ENCODE measurements at regions not wholly inside any gene's neighbourhood (a gene's known extent, or its start where the extent isn't known, plus 50 kb on each side); places are given as distances from the start of the nearest gene placed in this dataset.
"Not testable (repeated sequence)": the region's sequence is repeated elsewhere in the genome, so short reads cannot be mapped to it uniquely, and the experiment has no call there.

DNA sequence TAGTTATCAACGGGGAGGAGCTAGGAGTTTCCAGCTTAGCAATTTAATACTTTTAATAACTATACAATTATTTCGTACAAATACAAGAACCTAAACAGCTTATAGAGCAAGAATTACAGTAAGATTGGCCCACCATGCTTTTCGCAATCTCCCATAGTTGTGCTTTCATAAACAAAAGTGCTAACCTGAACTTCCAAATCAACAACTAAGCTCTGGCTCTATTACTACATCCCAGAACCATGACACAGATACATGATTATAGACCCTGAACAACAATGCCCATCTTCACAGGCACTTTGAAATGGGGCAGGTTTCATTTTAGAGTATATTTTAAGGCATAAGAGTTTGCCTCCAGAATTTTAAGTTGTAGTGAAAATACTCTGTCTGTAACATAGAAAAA, 203.5 kb downstream of the DMRTA1 start:
- DNase-seq (ENCODE audit: low read depth): no peak

GRCh38 chr9:22650946-22651345, 204.3 kb downstream of the DMRTA1 start:
- DNase-seq (ENCODE audit: low read depth): no peak

DNA sequence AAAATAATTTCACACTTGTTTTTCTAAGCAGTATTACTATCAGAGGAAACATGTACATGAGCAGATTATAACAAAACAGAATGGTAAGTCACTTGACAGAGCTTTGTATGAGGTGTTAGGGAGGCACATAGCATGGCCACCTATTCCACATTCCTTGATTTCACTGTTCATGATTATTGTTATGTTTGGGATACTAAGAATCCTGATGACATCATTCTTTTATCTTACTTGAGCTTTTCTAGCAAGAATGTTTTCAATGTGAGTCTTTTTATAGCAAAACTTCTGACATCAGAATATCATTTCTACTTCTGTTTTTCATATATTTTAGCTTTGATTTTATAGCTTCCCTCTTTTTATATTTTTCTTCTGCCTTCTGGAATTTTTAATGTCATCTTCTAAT, 208.2 kb downstream of the DMRTA1 start:
- no peak for DNase-seq (ENCODE audit: low read depth)

GRCh38 chr9:22657713-22658112, 211.1 kb downstream of the DMRTA1 start:
- DNase-seq (ENCODE audit: low read depth): peak; percentile 23

DNA sequence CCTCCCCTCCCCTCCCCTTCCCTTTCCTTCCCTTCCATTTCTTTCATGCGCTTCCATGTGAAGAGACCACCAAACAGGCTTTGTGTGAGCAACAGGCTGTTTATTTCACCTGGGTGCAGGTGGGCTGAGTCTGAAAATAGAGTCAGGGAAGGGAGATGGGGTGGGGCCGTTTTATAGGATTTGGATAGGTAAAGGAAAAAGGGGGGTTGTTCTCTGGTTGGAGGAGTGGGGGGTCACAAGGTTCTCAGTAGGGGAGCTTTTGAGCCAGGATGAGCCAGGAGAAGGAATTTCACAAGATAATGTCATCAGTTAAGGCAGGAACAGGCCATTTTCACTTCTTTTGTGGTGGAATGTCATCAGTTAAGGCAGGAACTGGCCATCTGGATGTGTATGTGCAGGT, 211.9 kb downstream of the DMRTA1 start:
- not testable (repeated sequence) for DNase-seq (ENCODE audit: low read depth)

- DNase-seq (ENCODE audit: low read depth): peak; percentile 19
Measured at GRCh38 chr9:22682536-22682935, 235.9 kb downstream of the DMRTA1 start.

DNA sequence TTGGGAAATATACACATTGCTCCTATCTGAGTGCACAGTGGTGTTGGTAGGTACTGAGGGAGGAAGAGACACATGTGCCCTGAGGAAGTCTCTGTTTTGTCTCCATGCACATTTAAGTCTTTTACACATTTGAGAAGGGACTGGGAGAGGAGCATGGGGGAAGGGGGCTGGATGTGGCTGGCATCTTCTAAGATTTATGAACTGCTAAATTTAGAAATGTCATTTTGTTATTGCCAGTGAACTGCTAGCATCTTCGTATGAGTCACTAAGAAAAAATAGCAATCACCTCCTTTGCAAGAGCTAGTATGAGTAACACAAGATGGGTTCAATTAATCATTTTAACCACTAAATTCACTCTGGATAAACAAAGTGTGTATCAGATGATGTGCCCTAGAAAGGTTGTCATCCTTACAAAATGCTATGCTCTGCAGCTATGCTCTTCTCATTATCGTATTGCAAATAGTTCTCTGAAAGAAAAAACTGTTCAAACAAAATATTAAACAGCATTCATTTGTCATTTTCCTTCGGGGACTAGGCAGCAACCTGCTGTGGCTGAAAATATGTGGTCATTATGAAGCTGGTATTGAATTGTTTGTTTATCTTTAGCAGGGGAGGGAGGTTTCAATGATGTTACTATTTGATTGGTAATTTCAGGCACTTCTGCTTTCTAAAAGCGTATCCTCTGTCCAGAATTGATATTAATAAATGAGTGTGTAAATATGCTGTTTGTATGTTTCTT, 236.5 kb downstream of the DMRTA1 start:
- DNase-seq (ENCODE audit: low read depth): peak; percentile 85

DNA sequence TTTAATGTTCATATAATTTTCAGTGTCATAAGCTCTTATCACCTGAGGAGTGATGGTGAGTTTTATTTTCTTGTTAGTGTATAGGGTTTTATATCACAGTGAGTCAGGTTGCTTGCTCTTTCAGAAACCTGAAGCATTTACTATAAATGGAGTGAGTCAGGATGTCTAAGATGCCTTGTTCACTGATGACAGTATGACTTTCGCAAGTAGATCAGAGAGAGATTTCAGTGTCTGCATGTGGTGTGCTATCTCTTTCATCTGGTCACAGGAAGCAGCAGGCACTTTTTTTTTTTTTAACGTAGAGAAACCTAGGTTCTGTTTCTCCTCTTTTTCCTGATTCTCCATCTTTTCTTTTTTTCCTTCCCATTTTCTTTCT, 237.1 kb downstream of the DMRTA1 start:
- DNase-seq (ENCODE audit: low read depth): peak; percentile 87

DNA sequence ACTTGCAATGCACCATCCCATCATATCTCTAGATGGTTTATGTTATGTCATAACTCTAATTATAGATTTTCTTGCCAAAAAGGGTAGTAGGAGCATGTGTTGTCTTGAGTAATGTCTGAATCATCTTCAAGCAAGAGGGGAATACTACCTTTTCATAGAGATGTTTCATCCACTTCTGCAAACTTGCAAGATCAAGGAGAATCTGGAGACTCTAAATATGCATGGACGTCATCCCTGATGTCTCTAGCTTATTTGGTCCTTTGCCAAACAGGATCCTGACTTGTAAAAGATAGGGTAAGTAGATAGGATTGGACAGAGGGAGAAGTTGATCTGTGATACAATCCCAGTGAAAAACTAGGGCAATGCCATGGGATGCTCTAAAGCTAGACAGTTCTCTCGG, 246.5 kb downstream of the DMRTA1 start:
- DNase-seq (ENCODE audit: low read depth): no peak

DNA sequence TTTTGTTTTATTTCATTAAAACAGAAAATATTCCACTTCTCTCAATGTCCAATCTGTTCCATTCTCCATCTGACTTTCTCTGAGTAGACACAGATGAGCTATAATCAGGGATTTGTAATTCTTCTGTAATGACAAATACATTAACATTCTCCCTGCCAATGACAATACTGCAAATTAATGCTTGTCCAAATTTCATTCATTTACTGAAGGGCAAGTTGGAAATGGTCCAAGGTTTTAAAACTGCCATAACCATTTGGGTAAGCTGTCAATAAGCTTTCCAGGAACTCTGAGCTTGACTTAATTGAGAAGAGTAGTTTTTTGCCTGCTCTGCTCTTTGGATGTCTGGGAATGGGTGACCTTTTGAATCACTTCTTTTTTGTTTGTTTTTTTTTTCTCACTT, 253.5 kb downstream of the DMRTA1 start:
- DNase-seq (ENCODE audit: low read depth): no peak

DNA sequence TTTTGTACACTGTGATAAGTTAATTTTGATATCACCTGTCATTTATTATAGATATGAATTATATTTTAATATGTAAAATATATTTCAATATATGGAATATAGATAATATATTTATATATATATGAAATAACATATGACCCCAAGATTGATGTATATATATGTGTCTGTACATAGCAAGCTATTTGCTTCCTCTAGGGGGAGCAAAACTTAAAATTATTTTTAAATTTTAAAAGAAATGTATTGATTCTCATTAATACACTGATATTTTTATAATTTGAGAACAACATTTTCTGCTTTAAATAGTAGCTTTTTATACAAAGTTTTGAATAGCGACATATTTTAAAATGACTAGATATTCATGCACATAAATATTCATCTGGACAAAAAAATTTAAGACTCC, 272.0 kb downstream of the DMRTA1 start:
- no peak for DNase-seq (ENCODE audit: low read depth)

- DNase-seq (ENCODE audit: low read depth): peak; percentile 11
Measured at GRCh38 chr9:22722492-22722891, 275.9 kb downstream of the DMRTA1 start.

GRCh38 chr9:22731786-22732185, 285.2 kb downstream of the DMRTA1 start:
- DNase-seq (ENCODE audit: low read depth): peak; percentile 32

GRCh38 chr9:22739712-22740111, 293.1 kb downstream of the DMRTA1 start:
- no peak for DNase-seq (ENCODE audit: low read depth)

DNA sequence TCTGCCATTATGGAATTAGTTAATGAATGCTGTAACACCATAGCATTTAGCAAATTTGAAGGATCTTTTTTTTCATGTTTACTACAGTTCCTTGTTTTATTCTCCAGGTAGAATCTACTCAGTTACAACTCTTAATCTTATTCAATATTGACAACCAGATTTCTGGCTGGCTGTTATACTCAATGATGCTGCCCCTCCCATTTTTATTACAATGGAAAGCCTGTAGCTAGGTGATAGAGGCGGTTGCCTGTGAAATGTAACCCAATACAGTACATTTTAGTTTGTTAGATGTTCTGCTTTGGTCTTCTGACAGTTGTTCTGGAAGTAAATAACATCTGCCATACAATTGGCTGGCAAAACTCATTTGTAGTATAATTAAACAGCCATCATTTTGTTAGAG, 294.2 kb downstream of the DMRTA1 start:
- no peak for DNase-seq (ENCODE audit: low read depth)

DNA sequence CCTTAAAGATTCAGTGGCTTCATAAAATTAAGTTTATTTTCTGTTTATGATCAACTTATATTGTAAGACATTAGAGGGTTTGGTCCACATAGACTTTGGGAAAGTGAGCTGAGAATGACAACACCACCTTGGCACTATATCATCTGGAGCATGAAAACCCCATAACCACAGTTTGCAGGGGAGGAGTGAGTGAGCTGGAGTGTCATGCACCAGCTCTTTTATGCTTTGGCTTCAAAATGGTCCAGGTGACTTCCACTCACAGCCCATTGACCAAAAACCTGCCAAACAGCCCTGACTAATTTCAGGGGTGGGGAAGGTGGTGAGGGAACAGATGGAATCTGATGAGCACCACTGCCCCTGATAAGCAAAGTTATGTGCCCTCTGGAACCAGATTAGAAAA, 295.8 kb downstream of the DMRTA1 start:
- no peak for DNase-seq (ENCODE audit: low read depth)

DNA sequence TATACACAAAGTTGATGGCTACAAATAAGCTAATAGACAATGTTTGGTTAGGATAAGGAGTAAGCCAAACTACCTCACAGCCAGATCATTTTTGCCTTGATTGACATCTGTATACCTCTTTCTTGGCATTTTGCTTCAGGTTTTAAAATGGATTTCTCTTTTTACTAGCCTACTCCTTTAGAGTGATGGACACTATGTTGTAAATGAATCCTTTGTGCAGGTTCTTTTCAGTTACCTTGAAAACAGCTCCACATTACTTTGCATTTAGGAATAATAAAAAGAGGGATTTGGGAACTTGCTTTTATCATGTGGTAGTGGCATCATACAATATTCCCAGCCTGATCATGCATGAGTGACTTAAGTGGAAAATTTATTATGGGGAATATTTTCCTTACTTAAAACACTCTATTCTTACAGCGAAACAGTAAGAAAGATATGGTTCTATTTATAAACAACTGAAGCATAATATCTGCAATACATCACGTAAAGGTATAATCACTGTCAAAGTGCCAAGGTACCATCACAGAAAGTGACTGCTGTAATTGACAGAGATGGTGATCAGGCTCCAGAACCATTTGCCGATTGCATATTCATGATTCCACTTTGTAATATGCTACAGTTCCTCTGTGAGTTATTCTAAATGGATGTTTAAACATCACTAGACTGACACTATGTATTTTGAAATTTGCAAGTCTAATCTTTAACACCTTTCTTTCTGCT, 327.0 kb downstream of the DMRTA1 start:
- DNase-seq (ENCODE audit: low read depth): no peak

DNA sequence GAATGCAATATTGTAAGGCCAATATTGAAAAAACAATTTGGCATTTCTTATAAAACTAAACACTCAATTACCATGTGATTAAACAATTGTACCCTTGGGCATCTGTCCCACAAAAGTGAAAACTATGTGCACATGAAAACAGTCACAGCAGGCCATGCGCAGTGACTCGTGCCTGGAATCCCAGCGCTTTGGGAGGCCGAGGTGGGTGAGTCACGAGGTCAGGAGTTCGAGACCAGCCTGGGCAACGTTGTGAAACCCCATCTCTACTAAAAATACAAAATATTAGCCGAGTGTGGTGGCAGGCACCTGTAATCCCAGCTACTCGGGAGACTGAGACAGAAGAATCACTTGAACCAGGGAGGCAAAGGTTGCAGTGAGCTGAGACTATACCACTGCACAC, 343.7 kb downstream of the DMRTA1 start:
- no peak for DNase-seq (ENCODE audit: low read depth)

GRCh38 chr9:22808876-22809275, 362.3 kb downstream of the DMRTA1 start:
- DNase-seq (ENCODE audit: low read depth): no peak

- DNase-seq (ENCODE audit: low read depth): no peak
Measured at GRCh38 chr9:22809371-22809770, 362.7 kb downstream of the DMRTA1 start.

- DNase-seq (ENCODE audit: low read depth): no peak
Measured at GRCh38 chr9:22813529-22813928, 366.9 kb downstream of the DMRTA1 start.

- no peak for DNase-seq (ENCODE audit: low read depth)
Measured at GRCh38 chr9:22815246-22815645, 368.6 kb downstream of the DMRTA1 start.

- DNase-seq (ENCODE audit: low read depth): peak; percentile 73
Measured at GRCh38 chr9:22817181-22817580, 370.6 kb downstream of the DMRTA1 start.

DNA sequence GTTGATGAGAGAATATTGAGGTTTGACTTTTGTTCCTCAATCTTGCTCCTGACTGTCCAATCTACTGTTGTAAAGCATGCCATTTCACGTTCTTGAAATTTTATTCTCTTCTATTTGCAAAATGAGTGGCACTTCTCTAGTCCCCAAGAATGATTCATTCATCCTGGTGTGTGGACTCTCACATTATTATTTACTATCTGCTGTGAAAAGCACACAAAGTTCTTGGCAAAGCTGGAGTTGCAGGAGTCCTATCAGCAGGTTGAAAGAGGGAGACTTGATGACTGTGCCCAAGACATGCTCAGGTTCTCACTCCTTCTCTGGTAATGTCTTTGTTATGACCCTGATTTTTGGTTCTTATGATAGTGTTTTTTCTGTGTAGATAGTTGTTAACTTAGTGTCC, 382.6 kb downstream of the DMRTA1 start:
- no peak for DNase-seq (ENCODE audit: low read depth)
